H1 (cell line): ENCODE measurements at regions not wholly inside any gene's neighbourhood (a gene's known extent, or its start where the extent isn't known, plus 50 kb on each side); places are given as distances from the start of the nearest gene placed in this dataset.

Source experiments
- CTCF ChIA-PET: fragments of 300-600 bp; sonication (Branson Sonifier 250); formaldehyde crosslinking; loops from one replicate; lab custom pipeline; 2021; ENCODE audit not compliant: partially characterized antibody; lab: Charles Lee
- POLR2A ChIA-PET: fragments of 300-600 bp; sonication (Branson Sonifier 250); formaldehyde crosslinking; loops from one replicate; lab custom pipeline; 2021; ENCODE audit warnings: inconsistent platforms; ENCODE audit not compliant: partially characterized antibody; lab: Charles Lee
- DNase-seq, 2 experiments: peaks; one replicate each; pipeline versions ENCODE4 v3.0.0 to v3.0.0-alpha.2; 2010 to 2022; ENCODE audit warnings: low spot score in 2 of 2, low read depth in 1 of 2, mixed read lengths in 1 of 2
- FAIRE-seq: peaks from 2 replicates; lab custom pipeline; 2011; peaks lifted over from hg19 to GRCh38; lab: Jason Lieb, UNC
- H2AFZ ChIP-seq: 2 replicates; pipeline ENCODE4 v1.8.1; 2012; ENCODE audit warnings: low read length, inconsistent platforms
- H2AK5ac ChIP-seq: 2 replicates; pipeline ENCODE4 v1.6.1; 2013; ENCODE audit warnings: low read depth, low read length
- H2BK120ac ChIP-seq: replicated peaks from 2 replicates; pipeline ENCODE3; 2013; ENCODE audit warnings: low read depth, low read length, inconsistent platforms
- H2BK12ac ChIP-seq: 2 replicates; pipeline ENCODE4 v1.6.1; 2013; ENCODE audit warnings: low read depth, low read length
- H2BK15ac ChIP-seq: 2 replicates; pipeline ENCODE4 v1.6.1; 2013; ENCODE audit warnings: low read length
- H2BK20ac ChIP-seq: 2 replicates; pipeline ENCODE4 v1.6.1; 2013; ENCODE audit warnings: low read length
- H2BK5ac ChIP-seq: 2 replicates; pipeline ENCODE4 v1.6.1; 2013; ENCODE audit warnings: low read depth, low read length
- H3K14ac ChIP-seq: 2 replicates; pipeline ENCODE4 v1.6.1; 2013; ENCODE audit warnings: inconsistent platforms; ENCODE audit not compliant: insufficient read length
- H3K18ac ChIP-seq: 2 replicates; pipeline ENCODE4 v1.6.1; 2013; ENCODE audit warnings: low read length; ENCODE audit errors: extremely low read depth
- H3K23ac ChIP-seq: 2 replicates; pipeline ENCODE4 v1.6.1; 2013; ENCODE audit warnings: inconsistent platforms; ENCODE audit not compliant: insufficient read length
- H3K23me2 ChIP-seq: 2 replicates; pipeline ENCODE4 v1.6.1; 2013; ENCODE audit warnings: low read depth, low read length
- H3K27ac ChIP-seq: 2 replicates; pipeline ENCODE4 v1.6.1; 2011; ENCODE audit warnings: low read depth, low read length, inconsistent platforms
- H3K27me3 ChIP-seq, 4 experiments: replicated peaks in 1 of 4; 1 replicate in 1 of 4; 2 replicates in 3 of 4; pipeline versions ENCODE4 v1.6.1 to v1.8.1; 2011 to 2013; ENCODE audit warnings: low read length in 3 of 4, mild to moderate bottlenecking in 3 of 4, inconsistent platforms in 2 of 4, mixed read lengths in 2 of 4, moderate library complexity in 1 of 4; ENCODE audit not compliant: control insufficient read depth in 3 of 4, insufficient read depth in 3 of 4; ENCODE audit errors: extremely low read depth in 1 of 4
- H3K36me3 ChIP-seq, 4 experiments: 2 replicates each; pipeline versions ENCODE4 v1.6.1 to v1.8.1; 2011 to 2013; ENCODE audit warnings: mild to moderate bottlenecking in 4 of 4, low read length in 3 of 4, moderate library complexity in 2 of 4, control low read depth in 1 of 4, inconsistent platforms in 1 of 4; ENCODE audit not compliant: insufficient read depth in 4 of 4, control insufficient read depth in 2 of 4
- H3K4ac ChIP-seq: replicated peaks from 2 replicates; pipeline ENCODE3; 2013; ENCODE audit warnings: low read length, low read depth, mixed read lengths, inconsistent platforms; ENCODE audit not compliant: insufficient read length
- H3K4me1 ChIP-seq, 4 experiments: replicated peaks in 1 of 4; 1 replicate in 1 of 4; 2 replicates in 3 of 4; pipeline versions ENCODE4 v1.6.1 to v1.8.1; 2011 to 2013; ENCODE audit warnings: low read length in 3 of 4, inconsistent platforms in 2 of 4, mixed read lengths in 1 of 4; ENCODE audit not compliant: insufficient read depth in 4 of 4, control insufficient read depth in 3 of 4
- H3K4me2 ChIP-seq, 2 experiments: 2 replicates each; pipeline versions ENCODE4 v1.6.1 to v1.8.1; 2011 to 2013; ENCODE audit warnings: low read depth in 2 of 2, low read length in 2 of 2, control low read depth in 1 of 2, inconsistent platforms in 1 of 2, mild to moderate bottlenecking in 1 of 2; ENCODE audit not compliant: insufficient read depth in 1 of 2
- H3K4me3 ChIP-seq, 4 experiments: fragments of 200-600, 300-600 bp in 1 of 4; sonication (generic), shearing (Covaris generic), sonication (Bioruptor Twin) in 1 of 4; 2 replicates each; pipeline versions ENCODE4 v1.5.1 to v1.8.1; 2011 to 2016; ENCODE audit warnings: low read length in 4 of 4, low read depth in 3 of 4, control low read depth in 2 of 4, inconsistent platforms in 2 of 4, mild to moderate bottlenecking in 2 of 4, mixed read lengths in 1 of 4, moderate library complexity in 1 of 4; ENCODE audit not compliant: insufficient read depth in 2 of 4; ENCODE audit errors: extremely low read depth in 1 of 4
- H3K56ac ChIP-seq: replicated peaks from 2 replicates; pipeline ENCODE3; 2013; ENCODE audit warnings: low read depth, mild to moderate bottlenecking, mixed read lengths, low read length, inconsistent platforms; ENCODE audit not compliant: insufficient read length
- H3K79me1 ChIP-seq: 2 replicates; pipeline ENCODE4 v1.6.1; 2013; ENCODE audit warnings: low read depth, low read length, control low read depth
- H3K79me2 ChIP-seq, 2 experiments: 2 replicates each; pipeline versions ENCODE4 v1.6.1 to v1.8.1; 2012 to 2013; ENCODE audit warnings: low read length in 2 of 2, mild to moderate bottlenecking in 2 of 2, inconsistent platforms in 1 of 2; ENCODE audit not compliant: insufficient read depth in 2 of 2, control insufficient read depth in 1 of 2
- H3K9ac ChIP-seq, 4 experiments: replicated peaks in 1 of 4; 1 replicate in 1 of 4; 2 replicates in 3 of 4; pipeline versions ENCODE4 v1.6.1 to v1.8.1; 2011 to 2013; ENCODE audit warnings: low read depth in 3 of 4, low read length in 3 of 4, control low read depth in 2 of 4, mild to moderate bottlenecking in 2 of 4, moderate library complexity in 2 of 4, inconsistent platforms in 1 of 4; ENCODE audit errors: extremely low read depth in 1 of 4
- H3K9me3 ChIP-seq, 2 experiments: 2 replicates each; pipeline versions ENCODE4 v1.6.1 to v1.8.1; 2012 to 2013; ENCODE audit warnings: mild to moderate bottlenecking in 2 of 2, moderate library complexity in 2 of 2, control low read depth in 1 of 2, inconsistent platforms in 1 of 2, low read depth in 1 of 2, low read length in 1 of 2, mixed read lengths in 1 of 2; ENCODE audit not compliant: insufficient read depth in 2 of 2
- H4K20me1 ChIP-seq, 2 experiments: replicated peaks in 1 of 2; 2 replicates each; pipeline versions ENCODE3 to v1.8.1; 2011 to 2013; ENCODE audit warnings: inconsistent platforms in 2 of 2, low read length in 2 of 2, mild to moderate bottlenecking in 1 of 2; ENCODE audit not compliant: insufficient read depth in 2 of 2, control insufficient read depth in 1 of 2
- H4K5ac ChIP-seq: 2 replicates; pipeline ENCODE4 v1.6.1; 2013; ENCODE audit warnings: low read length, low read depth, mixed read lengths, inconsistent platforms; ENCODE audit not compliant: insufficient read length
- H4K8ac ChIP-seq: 2 replicates; pipeline ENCODE4 v1.8.0; 2013; ENCODE audit warnings: mild to moderate bottlenecking, moderate library complexity, low read length, inconsistent platforms; ENCODE audit not compliant: insufficient read depth; ENCODE audit errors: extremely low read depth
- H4K91ac ChIP-seq: replicated peaks from 2 replicates; pipeline ENCODE3; 2013; ENCODE audit warnings: low read length, mixed read lengths, inconsistent platforms; ENCODE audit not compliant: insufficient read length
- CTBP2 ChIP-seq: IDR thresholded peaks from 2 replicates; pipeline ENCODE4 v1.7.0; 2011; ENCODE audit warnings: borderline replicate concordance, mild to moderate bottlenecking, moderate library complexity, mixed read lengths, low read length; ENCODE audit not compliant: insufficient read depth, insufficient read length
- KDM1A ChIP-seq: fragments of 200-600, 300-600 bp; sonication (generic); IDR thresholded peaks from 2 replicates; pipeline ENCODE4 v1.7.1; 2016; ENCODE audit warnings: mild to moderate bottlenecking, low read length, borderline replicate concordance
- NRF1 ChIP-seq: IDR thresholded peaks from 2 replicates; pipeline ENCODE4 v1.6.1; 2011; ENCODE audit warnings: mild to moderate bottlenecking, low read depth, low read length, improper control_type of control experiment
- RBBP5 ChIP-seq: IDR thresholded peaks from 2 replicates; pipeline ENCODE4 v1.7.1; 2012; ENCODE audit warnings: low read depth, mild to moderate bottlenecking, inconsistent platforms, low read length, moderate library complexity, borderline replicate concordance
- RFX5 ChIP-seq: IDR thresholded peaks from 2 replicates; pipeline ENCODE4 v1.6.1; 2011; ENCODE audit warnings: low read depth, low read length, improper control_type of control experiment, borderline replicate concordance
- SP1 ChIP-seq: IDR thresholded peaks from 2 replicates; pipeline ENCODE4 v1.6.1; 2011; ENCODE audit warnings: low read depth, low read length
- TCF12 ChIP-seq: IDR thresholded peaks from 2 replicates; pipeline ENCODE4 v1.6.1; 2011; ENCODE audit warnings: low read depth, mild to moderate bottlenecking, low read length
- YY1 ChIP-seq: IDR thresholded peaks from 2 replicates; pipeline ENCODE4 v1.6.1; 2011; ENCODE audit warnings: low read depth, mild to moderate bottlenecking, low read length
- WGBS, 2 experiments: shearing (Covaris generic) in 1 of 2; methylation state at CpG; one replicate each; pipeline versions ENCODE4 v1.1.6 to v1.1.7; 2013 to 2015; ENCODE audit warnings: low lambda C conversion rate in 2 of 2, mixed read lengths in 2 of 2, inconsistent platforms in 1 of 2, low coverage in 1 of 2, missing lambda C conversion rate in 1 of 2; ENCODE audit not compliant: insufficient replicate concordance in 2 of 2, insufficient coverage in 1 of 2, insufficient read length in 1 of 2; ENCODE audit errors: extremely low coverage in 1 of 2, missing lambda C conversion rate in 1 of 2; 5-methylcytosine and 5-hydroxymethylcytosine counted together

DNA sequence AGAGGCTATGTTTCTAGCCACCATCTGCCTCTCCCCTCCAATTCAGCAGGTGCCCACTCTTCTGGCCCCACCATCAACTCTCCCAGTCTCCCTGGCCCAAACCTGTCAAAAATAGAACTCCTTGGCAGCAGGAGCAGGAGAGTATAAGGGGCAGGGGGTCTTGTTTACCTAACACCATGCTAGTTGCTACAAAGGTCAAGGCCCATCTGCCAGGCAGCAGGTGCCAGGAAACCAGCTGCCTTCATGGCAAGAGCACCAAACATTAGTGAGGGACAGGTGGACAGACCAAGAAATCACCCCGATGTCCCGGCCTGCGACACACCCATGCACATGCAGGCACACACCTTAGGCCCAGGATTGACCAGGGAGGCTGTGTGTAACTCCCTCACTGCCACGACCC lies 387.9 kb downstream of the BUD13 start:
- H4K91ac ChIP-seq: no peak overlapping the region
- no peaks in the 10 kb centered on the region for H3K9me3 ChIP-seq
- no peak overlapping the region for H3K56ac ChIP-seq
- H3K23me2 ChIP-seq: no peaks in the 10 kb centered on the region
- no peak overlapping the region for H3K4me2 ChIP-seq
- DNase-seq: no peak
- H3K18ac ChIP-seq: no peak overlapping the region
- peaks cover 0 to 11% (median 5%) of the 10 kb centered on the region in 4 experiments; a peak in 4 of 7 replicates for H3K4me1 ChIP-seq
- H3K79me2 ChIP-seq: no peaks in the 10 kb centered on the region
- H2BK5ac ChIP-seq: no peak overlapping the region
- H3K27me3 ChIP-seq: no peaks in the 10 kb centered on the region
- no peak overlapping the region for H2AFZ ChIP-seq
- no peaks in the 10 kb centered on the region for H4K20me1 ChIP-seq
- H2BK20ac ChIP-seq: 0 out of 2 replicates have a peak overlapping the region, but pooled peaks have one; percentile 36
- no peak overlapping the region for H3K4me3 ChIP-seq
- no peak overlapping the region for H4K5ac ChIP-seq
- WGBS, 2 experiments: 98% methylated on average over 4 of the region's 4 CpGs; no CpG with 5 or more reads in 1 of the 2 experiments
- H2BK15ac ChIP-seq: 0 out of 2 replicates have a peak overlapping the region, but pooled peaks have one; percentile 11
- H3K27ac ChIP-seq: no peak overlapping the region
- no peak overlapping the region for H2BK120ac ChIP-seq
- no peak overlapping the region for H3K14ac ChIP-seq
- H2BK12ac ChIP-seq: peak overlapping the region; percentile 19; the same call in 1 of the 2 replicates
- CTCF ChIA-PET: interaction anchor here (1.0 to 1.1 kb wide), 3 partner anchors 9 to 257 kb away, joined by 3 to 4 read pairs (median 3); no protein-coding TSS in a partner anchor
- no peak for TF ChIP-seq SP1
- TF ChIP-seq TCF12: no peak
- no peak for TF ChIP-seq KDM1A
- TF ChIP-seq NRF1: no peak
- no peak for TF ChIP-seq RBBP5
- TF ChIP-seq YY1: no peak
- TF ChIP-seq RFX5: no peak
- no peak for TF ChIP-seq CTBP2
- TF ChIP-seq, all 59 proteins: peak for 0
- H3K79me1 ChIP-seq: no peaks in the 10 kb centered on the region
- POLR2A ChIA-PET: no interaction called here
- H3K36me3 ChIP-seq: no peaks in the 10 kb centered on the region
- no peak overlapping the region for H3K23ac ChIP-seq
- no peak overlapping the region for H3K4ac ChIP-seq
- no peak overlapping the region for H3K9ac ChIP-seq
- H4K8ac ChIP-seq: no peak overlapping the region
- no peak for FAIRE-seq
- no peak overlapping the region for H2AK5ac ChIP-seq
